GM19023 (cell line): ENCODE measurements at regions not wholly inside any gene's neighbourhood (a gene's known extent, or its start where the extent isn't known, plus 50 kb on each side); places are given as distances from the start of the nearest gene placed in this dataset.

ENCODE experiments used
- ATAC-seq: cut with Tn5 transposase; IDR thresholded peaks from one replicate; pipeline ENCODE4 v1.9.1; 2021; ENCODE audit warnings: mild to moderate bottlenecking, moderate library complexity; ENCODE audit not compliant: unreplicated experiment

GRCh38 chr9:13568841-13569601, 289.5 kb upstream of the MPDZ start:
- no peak for ATAC-seq

GRCh38 chr9:13568405-13568804, 288.9 kb upstream of the MPDZ start:
- ATAC-seq = no peak

- no peak for ATAC-seq
Observed at GRCh38 chr9:13567833-13568232, 288.3 kb upstream of the MPDZ start.

GRCh38 chr9:13557746-13558145, 278.3 kb upstream of the MPDZ start:
- ATAC-seq = no peak

- ATAC-seq = no peak
Observed at GRCh38 chr9:13556656-13557055, 277.2 kb upstream of the MPDZ start.

- no peak for ATAC-seq
Observed at GRCh38 chr9:13555989-13556500, 276.6 kb upstream of the MPDZ start.

GRCh38 chr9:13555516-13555915, 276.0 kb upstream of the MPDZ start:
- no peak for ATAC-seq

- no peak for ATAC-seq
Observed at GRCh38 chr9:13554626-13555025, 275.1 kb upstream of the MPDZ start.

GRCh38 chr9:13552606-13553215, 273.2 kb upstream of the MPDZ start:
- no peak for ATAC-seq

- no peak for ATAC-seq
Observed at GRCh38 chr9:13550519-13550918, 271.0 kb upstream of the MPDZ start.

- ATAC-seq = no peak
Observed at GRCh38 chr9:13548535-13548934, 269.0 kb upstream of the MPDZ start.

- no peak for ATAC-seq
Observed at GRCh38 chr9:13535141-13535540, 255.6 kb upstream of the MPDZ start.

- no peak for ATAC-seq
Observed at GRCh38 chr9:13534006-13534405, 254.5 kb upstream of the MPDZ start.

GRCh38 chr9:13532407-13532806, 252.9 kb upstream of the MPDZ start:
- ATAC-seq = no peak

GRCh38 chr9:13529321-13530104, 250.0 kb upstream of the MPDZ start:
- no peak for ATAC-seq

GRCh38 chr9:13524245-13524644, 244.8 kb upstream of the MPDZ start:
- ATAC-seq = no peak

GRCh38 chr9:13520069-13520468, 240.6 kb upstream of the MPDZ start:
- no peak for ATAC-seq

- ATAC-seq = no peak
Observed at GRCh38 chr9:13513716-13514444, 234.4 kb upstream of the MPDZ start.

GRCh38 chr9:13513286-13513685, 233.8 kb upstream of the MPDZ start:
- ATAC-seq = no peak

GRCh38 chr9:13508681-13509080, 229.2 kb upstream of the MPDZ start:
- no peak for ATAC-seq

- ATAC-seq = no peak
Observed at GRCh38 chr9:13508086-13508485, 228.6 kb upstream of the MPDZ start.
